Eye (tissue), 1 donor: ENCODE measurements at regions not wholly inside any gene's neighbourhood (a gene's known extent, or its start where the extent isn't known, plus 50 kb on each side); places are given as distances from the start of the nearest gene placed in this dataset.
"Not testable (repeated sequence)": the region's sequence is repeated elsewhere in the genome, so short reads cannot be mapped to it uniquely, and the experiment has no call there.

Source experiments
- DNase-seq: peaks from one replicate; pipeline ENCODE4 v3.0.0-alpha.2; 2015

DNA sequence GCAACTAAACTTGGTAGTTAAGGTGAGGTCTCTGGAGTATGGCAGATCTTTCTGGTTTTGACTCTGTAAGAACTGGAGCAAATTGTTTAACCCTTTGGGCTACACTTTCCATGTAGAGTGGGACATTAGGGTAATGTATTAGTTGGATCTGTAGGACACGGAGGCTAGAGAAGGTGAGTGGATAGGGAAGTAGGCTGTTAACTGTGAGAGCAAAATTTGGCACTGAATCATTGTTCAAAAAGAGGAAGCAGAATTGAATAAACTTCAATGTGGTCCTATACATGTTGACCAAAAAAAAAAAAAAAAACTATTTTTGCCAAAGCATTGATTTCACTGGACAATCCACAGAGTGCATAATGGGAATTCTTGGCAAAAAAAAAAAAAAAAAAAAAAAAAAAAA, 370.2 kb upstream of the CHORDC1 start:
- no peak for DNase-seq

DNA sequence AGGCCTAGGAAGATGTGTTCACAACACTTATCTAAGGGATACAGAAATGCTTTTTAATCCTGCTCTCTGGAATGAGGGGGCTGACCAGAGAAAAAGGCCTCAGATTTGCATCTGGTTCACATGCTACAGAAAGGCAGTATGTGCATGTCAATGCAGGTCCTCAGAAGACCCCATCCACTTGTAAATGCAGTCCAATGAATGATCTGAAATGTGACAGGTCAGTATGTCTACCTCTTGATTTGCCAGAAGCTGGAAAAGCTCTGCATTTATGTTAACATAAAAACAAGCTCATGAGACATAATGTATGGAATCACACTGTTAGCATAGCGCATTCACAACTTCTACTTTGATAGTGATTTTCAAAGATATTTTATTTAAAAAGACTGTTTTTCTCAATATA, 367.4 kb upstream of the CHORDC1 start:
- no peak for DNase-seq

DNA sequence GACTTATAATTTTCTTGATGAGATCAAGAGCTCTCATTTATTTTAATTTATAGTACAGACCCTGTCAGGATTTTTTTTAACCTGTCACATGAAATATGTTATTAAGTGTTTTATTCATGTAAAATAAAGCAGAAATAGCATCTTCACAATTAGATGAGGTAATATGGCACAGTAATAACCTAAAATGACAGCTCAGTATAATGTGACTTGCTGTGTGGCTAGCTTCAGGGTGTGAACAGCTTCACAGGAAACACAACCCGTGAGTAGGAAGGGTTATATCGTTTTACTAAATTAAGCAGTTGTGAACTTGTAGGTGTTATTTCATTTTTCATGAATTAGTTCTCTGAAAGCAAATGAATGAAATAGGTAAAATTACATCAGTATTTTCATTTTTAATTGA, 366.9 kb upstream of the CHORDC1 start:
- DNase-seq = no peak

DNA sequence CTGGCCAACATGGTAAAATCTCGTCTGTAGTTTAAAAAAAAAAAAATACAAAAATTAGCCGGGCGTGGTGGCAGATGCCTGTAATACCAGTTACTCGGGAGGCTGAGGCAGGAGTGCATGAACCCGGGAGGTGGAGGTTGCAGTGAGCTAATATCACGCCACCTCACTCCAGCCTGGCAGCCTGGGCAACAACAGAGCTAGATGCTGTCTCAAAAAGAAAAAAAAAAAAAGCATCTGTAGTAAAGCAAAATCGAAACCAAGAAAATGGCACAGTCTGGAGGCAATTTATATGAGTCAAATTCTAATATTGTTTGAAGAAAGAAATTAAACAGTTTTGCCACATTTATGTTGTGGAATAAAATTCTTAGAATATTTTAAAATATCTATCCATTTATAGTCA, 365.0 kb upstream of the CHORDC1 start:
- no peak for DNase-seq

DNA sequence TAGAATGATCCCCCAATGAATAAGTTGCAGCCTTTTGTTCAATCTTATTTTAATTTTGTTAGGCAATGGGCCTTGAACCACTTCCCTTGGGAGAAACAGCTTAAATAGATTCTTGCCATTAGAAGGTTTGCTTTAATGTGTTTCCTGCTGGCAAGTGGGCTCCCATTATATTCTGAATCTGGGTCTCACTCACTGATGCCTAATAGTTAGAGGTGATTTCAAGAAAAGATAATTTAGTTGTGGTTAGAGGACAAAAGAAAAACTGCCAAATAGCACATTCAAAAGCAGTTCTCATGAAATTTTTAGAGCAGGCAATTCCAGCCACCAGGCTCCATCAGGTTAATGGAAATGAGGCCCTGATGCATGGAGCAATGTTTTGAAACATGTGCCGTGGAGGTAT, 362.6 kb upstream of the CHORDC1 start:
- peak; percentile 54 for DNase-seq

DNA sequence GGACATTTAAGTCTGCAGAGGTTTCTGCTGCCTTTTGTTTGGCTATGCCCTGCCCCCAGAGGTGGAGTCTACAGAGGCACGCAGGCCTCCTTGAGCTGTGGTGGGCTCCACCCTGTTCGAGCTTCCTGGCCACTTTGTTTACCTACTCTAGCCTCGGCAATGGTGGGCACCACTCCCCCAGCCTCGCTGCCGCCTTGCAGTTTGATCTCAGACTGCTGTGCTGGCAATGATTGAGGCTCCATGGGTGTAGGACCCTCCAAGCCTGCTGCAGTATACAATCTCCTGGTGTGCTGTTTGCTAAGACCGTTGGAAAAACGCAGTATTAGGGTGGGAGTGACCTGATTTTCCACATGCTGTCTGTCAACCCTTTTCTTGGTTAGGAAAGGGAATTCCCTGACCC, 360.1 kb upstream of the CHORDC1 start:
- not testable (repeated sequence) for DNase-seq

DNA sequence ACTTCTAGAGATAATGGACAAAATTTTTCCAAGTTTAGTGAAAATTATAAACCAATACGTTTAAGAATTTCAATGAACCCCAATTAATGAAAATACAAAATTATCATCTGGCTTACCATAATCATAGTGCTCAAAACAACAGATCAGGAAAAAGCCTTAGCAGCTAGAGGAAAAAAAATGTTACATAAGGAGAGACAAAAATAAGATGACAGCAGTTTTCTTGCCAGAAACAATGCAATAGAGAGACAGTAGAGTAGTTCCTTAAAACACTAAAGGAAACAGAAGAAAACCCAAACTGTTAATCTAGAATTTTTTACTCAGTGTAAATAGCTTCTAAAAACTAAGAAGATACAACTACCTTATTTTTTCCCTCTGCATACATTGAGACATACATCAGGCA, 341.7 kb upstream of the CHORDC1 start:
- DNase-seq = no peak

DNA sequence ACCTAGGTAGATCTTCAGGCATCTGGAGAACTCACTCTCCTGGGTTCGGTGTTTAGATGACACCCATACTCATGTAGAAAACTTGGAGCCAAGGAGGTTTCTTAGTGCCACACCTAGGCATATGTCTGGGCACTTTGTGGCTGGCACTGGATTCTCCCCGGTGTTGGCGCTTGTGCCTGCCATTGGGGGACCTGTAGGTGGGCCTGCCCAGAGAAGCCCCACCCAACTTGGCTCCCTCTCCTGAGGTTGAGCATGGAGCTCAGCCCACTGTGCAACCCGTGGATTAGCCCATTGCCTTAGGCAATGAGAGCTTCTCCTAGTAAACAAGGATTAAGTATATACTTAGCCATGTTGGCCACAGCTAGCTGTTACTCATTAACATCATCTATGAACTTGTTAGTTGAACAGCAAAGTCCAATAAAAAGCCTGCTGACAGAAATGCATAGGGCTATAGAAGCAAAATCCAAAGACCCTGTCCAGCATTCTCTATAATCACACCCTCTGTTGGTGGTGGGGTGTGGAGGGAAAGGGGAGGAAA, 335.5 kb upstream of the CHORDC1 start:
- DNase-seq = no peak

DNA sequence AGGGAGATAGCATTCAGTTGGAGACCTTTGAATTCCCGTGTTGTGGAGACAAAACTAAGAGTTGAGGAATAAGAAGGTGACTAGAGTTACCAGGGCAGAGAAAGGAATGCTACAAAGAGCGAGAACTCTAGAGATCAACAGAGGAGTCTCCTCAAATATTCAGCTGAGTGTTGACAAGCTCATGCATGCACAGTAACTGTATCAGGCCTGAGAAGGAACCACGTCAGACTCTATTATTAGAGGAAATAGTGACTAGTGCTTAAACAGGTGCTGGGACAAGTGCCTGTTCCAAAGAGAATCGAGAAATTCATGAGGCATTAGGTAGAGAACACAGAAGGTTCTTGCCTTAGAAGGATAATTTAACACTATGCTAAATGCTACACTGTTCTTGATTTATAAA, 333.8 kb upstream of the CHORDC1 start:
- DNase-seq = no peak

DNA sequence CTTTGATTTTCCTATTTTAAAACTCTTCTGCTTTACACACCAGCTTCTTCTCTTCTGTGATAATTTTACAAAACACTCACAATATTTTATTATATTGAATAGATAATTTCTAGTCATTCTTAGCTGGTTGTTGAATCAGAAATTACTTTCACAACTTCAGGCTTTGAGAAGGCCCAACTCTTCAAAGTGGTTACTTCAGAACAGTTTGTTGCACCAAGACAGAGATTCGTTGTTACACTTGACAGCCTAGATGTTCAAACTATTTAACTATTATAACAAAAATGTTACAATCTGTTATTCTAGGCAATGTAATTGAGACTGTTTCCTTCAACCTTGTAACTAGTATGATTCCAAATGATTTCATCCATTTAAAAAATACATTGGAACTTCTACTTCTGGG, 333.2 kb upstream of the CHORDC1 start:
- no peak for DNase-seq

DNA sequence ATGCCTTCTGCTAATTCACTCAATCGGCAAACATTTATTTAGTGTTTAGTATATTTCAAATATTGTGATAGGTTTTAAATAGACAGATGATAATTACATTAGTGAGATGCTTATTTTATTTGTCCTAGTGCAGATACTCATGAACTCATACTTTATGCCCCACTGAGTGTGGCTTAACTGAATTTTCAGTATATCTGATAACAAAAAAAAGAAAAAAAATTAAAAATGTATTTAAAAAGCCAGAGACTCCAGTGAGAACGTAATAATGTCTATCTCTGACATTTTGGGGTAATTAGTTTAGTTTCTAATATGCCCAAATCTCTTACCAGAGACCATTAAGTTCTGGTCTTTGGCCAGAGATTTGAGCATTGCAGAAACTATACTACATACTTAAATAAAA, 332.6 kb upstream of the CHORDC1 start:
- DNase-seq = no peak

DNA sequence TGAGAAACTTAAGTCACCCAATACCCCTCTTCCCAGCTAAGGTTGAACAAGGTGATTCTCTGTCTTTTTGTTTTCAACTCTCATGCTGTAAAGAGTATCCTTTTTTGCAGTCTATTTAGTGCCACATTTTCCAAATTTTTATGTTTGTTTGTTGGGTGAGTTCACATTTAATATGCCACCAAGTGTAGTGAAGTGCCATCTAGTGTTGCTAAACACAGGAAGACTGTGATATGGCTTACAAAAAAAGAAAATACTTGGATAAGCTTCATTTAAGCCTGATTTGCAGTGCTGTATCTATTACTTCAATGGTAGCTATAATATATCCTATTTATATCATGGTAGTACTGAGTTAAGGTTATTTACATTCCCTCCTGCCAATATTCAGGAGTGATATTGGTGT, 319.2 kb upstream of the CHORDC1 start:
- DNase-seq = no peak

DNA sequence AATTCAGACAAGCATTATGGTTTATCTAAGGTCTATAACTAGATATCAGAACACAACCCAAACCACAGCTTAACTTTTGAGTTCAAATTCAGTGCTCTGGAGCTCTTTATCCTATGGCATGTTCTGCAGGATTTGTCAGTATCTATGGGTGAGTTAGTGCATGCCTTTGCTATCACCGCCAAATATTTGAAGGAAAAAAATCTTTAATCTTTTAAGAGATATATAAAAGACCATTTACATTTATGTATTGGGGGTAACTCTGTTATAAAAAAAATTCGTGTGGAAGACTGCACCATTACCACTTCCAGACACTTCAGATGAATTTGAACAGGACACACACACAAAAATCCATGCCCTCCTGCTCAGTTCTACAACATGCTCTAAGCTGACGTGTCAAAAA, 313.5 kb upstream of the CHORDC1 start:
- DNase-seq = no peak

DNA sequence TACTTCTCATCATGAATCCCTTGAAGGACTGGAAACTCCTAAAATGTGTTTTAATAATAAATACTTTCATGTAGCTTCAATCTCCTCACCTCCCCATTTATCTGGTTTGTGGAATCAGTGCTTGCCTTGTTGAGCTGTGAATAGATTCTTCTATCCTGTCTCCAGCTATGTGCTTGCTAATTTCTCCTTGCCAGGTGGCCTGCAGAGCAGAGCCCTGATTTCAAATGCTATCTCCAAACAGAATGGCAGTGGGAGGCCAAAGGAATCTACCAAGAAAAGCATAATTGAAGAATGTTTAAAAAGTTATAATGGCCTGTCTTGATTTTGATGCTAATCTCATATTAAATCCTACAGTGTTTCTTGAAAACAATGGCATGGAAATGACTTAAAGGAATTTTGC, 309.3 kb upstream of the CHORDC1 start:
- no peak for DNase-seq

DNA sequence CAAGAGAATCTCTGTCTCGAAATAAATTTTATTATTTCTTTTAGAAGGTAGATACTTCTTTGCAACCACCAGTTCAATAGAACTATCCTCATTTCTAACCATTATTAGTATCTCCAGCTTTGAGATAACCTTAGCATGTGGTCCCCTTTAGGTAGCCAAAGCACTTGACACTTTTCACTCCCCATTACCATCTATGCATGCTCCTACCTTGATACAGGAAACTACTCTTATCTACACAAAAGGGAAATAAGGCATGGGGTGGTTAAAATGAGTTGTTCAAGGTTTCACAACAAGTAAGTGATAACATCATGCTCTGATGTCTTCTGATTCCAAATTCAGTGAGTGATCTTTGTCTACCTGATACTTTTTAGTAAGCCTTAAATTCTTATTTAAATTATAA, 308.2 kb upstream of the CHORDC1 start:
- no peak for DNase-seq

DNA sequence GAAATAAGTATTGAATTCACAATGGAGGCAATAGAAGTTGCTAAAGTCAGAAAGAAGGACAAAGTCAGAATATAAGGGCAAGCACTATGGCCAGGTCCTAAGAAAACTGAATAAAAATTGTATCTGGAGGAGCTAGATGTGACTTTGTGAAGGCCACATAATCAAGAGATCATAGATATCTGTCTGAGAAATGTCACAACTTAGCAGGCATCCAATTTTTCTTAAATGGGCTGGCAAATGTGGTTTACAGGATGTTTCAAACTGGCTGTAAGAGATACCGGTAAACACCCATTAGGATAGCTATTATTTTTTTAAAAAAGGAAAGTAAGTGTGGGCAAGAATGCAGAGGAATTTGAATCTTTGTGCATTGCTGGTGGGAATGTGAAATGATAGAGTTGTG, 303.1 kb upstream of the CHORDC1 start:
- no peak for DNase-seq

DNA sequence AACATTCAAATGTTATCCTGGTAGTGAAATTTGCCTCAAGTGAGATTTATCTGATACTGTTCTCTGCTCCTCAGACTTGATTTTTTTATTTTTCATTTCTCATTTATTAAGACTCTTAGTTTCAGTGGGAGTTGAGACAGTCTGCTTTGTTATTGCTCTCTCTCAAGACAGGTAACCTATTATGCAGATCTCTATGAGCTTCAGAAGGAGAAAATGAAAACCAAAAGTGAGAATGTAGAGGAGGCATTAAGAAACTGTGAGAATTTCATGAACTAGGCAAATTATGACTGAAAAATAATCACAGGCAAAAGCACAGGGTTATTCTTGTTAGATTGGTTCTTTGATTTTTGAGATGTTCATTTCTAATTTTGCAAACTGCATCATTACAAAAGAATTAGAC, 290.0 kb upstream of the CHORDC1 start:
- no peak for DNase-seq

DNA sequence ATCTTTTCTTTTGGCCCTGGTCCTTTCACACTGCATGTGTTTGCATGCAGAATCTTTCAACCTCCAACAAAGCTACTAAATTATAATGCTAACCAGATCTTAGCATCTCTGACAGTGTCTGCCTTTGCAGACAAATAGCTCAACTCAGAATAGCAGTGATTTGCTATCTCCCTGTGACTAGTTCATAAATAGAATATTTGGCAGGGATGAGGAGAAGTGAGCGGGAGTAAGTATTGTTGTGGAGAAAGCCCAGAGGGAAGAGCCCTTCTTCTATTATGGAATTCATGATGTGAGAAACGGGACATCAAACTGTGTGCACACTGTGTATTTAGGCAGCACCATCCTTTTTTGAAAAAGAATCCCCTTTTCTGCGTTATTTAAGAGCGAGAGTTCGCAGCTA, 288.0 kb upstream of the CHORDC1 start:
- DNase-seq = no peak

DNA sequence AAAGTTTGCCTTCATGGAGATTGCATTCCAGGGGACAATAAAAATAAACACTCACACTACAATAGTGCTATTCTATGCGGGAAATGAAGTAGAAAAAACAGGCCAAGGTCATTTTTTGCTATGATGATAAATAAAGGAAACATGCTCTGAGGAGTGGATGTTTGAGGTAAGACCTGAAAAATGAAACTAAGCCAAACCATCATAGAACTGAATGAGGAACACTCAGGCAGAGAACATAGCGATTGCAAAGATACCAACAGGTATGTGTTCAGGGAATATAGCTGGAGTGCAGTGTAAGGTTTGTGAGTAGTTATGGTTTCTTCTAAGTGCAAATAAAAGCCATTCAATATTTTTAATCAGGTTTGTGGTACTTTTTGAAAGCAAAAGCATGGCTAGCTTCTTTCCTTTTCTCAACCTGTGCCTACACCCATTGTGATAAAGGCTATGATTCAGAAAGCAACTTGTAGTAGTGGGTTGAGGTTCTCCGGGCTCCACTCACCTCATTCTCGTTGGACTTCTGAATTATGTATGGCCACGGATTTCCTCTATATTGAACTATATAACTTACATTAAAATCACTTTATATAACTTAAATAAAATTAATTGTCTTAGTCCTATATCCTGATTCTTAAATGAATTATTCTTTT, 278.2 kb upstream of the CHORDC1 start:
- DNase-seq = no peak

DNA sequence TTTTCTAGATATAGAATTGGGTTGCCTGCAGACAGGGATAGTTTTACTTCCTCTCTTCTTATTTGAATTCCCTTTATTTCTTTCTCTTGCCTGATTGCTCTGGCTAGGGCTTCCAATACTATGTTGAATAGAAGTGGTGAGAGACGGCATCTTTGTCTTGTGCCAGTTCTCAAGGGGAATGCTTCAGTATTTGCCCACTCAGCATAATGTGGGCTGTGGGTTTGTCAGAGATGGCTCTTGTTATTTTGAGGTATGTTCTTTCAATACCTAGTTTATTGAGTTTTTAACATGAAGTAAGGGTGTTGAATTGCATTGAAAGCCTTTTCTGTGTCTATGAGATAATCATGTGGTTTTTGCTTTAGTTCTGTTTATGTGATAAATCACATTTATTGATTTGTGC, 273.9 kb upstream of the CHORDC1 start:
- DNase-seq = no peak

DNA sequence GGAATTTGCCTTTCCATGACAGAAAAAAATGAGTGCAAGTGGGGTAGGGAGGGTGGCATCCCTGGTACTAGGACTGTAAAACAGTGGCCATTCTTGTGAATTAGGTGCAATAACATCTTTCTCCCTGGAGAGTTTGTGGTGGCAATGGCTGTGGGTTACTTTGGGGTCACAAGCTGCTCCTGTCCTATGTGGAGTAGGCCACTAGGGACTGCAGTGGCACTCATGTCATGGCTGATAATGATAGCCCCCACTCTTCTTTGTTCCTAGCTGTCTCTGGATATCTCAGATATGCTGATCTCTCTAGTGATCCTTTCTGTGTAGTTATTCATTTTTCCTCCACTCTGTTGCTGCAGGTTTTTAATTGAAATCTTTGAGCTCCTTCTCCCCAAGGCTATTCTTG, 270.5 kb upstream of the CHORDC1 start:
- peak; percentile 8 for DNase-seq

DNA sequence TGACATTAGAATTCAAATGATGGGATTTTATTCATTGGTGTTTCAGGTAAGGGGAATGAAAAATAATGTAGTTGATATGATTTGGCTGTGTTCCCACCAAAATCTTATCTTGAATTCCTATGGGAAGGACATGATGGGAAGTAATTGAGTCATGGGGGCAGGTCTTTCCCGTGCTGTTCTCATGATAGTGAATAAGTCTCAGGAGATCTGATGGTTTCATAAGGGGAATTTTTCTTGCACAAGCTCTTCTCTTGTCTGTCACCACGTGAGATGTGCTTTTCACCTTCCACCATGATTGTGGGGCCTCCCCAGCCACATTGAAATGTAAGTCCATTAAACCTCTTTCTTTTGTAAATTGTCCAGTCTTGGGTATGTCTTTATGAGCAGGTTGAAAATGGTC, 268.6 kb upstream of the CHORDC1 start:
- no peak for DNase-seq

DNA sequence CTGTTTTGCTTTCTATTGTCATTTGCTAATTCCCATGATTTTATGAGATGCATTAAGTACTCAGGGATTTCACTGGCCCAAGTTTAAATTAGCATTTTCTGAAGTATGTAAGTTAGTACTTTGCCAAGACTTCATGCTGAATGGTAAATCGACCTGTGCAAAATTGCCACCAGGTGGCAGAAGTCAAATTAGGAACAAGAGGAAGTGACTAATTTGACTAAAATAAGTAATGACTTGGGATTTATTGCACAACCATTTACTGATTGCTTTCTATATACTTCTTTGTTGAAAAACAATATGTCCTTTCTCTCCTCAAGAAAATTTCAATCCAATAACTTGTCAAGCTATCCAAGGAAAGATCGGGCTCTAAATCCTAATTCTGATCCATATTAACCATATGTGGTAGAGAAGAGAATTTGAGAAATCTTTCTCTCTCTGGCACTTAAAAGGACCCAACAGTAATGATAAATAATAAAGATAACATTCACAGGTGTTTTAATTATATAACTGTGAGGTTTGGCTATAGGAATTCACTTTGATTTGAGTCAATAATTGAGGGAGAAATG, 253.7 kb upstream of the CHORDC1 start:
- peak; percentile 40 for DNase-seq

DNA sequence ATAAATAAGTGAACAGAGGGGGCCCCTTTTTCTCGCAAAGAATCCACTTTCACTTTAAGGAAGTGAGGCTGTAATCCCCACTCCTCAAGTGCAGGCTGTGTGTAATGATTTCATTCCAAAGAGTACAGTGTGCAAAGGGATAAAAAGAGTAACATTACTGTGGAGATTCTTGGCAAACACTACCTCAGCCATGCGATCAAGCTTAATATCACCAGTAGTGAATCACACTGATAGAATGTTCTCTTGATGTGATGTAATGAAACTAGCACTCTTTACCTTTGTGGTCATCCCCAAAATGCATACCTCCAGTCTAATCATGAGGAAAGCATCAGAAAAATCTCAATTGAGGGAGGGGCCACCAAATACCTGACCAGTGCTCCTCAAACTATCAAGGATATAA, 246.1 kb upstream of the CHORDC1 start:
- no peak for DNase-seq

DNA sequence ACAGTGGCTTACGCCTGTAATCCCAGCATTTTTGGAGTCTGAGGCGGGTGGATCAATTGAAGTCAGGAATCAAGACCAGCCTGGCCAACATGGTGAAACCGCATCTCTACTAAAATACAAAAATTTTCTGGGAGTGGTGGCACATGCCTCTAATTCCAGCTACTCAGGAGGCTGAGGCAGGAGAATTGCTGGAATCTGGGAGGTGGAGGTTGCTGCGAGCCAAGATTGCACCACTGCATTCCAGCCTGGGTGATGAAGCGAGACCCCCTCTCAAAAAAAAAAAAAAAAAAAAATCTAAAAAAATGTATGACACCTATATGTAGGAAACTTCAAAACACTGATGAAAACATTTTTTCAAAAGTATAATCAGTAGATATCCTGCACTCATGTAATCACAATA, 242.7 kb upstream of the CHORDC1 start:
- no peak for DNase-seq
